ENCODE measurements at regions not wholly inside any gene's neighbourhood (a gene's known extent, or its start where the extent isn't known, plus 50 kb on each side); places are given as distances from the start of the nearest gene placed in this dataset.

DNA sequence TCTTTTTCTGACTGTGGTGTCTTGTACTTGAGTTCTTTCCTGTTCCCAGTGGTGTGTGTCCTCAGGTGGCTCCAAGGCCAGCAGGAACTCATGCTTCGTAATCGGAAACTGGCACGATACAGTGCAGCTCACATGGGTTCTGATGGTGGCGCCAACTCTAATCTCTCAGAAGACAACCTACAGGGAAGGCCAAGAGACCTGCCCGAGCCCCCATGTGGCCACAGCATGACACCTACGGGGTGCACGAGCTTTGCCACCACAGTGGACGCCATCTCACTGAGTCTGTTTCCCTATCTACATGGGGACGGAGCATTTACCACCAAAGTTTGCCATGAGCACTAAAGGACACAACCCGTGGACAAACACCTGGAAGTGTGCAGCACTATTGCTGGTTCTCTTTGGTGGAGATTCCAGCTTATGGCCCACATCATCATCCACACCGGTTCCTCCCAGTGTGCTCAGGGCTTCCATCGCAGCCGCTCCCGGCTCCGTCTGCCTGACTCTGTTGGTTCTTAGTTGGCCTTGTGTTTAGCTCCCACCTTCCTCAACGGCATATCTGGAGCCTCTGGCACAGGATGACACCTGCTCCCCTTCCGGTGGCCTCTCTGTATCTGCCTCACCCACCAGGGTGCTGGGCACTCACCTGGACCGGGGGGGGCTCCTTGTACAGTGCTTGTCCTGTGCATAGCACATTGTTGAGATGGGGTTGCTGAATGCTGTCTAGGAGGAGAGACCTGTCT, 586.6 kb upstream of the MKI67 start:
- DNase-seq (ENCODE audit: low spot score), result no peak

DNA sequence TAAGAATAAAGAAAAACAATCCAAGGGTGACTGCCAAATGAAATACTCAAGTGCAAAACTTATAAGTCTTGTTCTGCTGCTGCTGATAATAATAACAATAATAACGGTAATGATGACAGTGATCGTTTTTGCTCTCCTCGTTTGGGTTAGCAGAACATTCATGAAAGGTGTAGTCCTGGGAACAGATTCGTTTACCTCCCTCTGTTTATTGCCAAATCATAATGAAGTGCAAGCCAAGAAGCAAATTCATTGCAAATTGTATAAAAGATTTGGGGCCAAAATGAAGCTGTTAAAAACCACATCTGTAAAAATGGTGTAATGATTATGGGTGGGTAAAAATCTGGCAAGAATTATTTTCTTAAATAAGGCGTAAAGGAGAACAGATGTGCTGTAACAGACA, 587.2 kb upstream of the MKI67 start:
- no peak for DNase-seq (ENCODE audit: low spot score)

DNA sequence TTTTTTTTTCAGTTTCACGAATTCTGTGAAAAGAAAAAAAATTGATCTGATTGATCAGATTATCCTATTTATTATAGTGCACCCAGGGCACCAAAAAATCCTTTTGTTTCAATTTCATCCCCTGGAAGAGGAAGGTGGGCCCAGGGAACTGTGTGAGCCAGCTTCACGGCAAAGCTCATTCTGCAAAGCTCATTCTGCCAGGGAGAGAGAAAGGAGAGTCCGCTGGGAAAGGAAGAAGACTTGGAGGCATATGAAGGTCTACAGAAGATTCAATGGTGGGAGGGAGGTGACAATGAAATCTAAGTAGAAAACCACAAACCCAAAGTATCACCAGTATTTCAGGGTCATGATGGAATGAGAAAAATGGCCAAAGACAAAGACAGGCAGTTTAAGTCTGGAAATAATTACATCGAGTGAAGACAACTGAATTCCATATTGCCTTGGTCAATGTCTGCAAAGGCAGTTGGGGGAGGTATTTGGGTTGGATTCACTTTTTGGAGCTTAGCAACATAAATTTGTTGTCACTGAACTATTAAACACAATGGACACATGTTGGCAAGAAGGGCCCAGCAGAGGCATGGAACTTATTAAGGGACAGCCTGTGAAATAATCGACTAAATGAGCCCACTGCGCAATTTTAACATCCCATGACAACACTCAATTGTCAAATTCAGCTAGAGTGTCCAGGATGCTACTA, 587.8 kb upstream of the MKI67 start:
- DNase-seq (ENCODE audit: low spot score), result no peak

DNA sequence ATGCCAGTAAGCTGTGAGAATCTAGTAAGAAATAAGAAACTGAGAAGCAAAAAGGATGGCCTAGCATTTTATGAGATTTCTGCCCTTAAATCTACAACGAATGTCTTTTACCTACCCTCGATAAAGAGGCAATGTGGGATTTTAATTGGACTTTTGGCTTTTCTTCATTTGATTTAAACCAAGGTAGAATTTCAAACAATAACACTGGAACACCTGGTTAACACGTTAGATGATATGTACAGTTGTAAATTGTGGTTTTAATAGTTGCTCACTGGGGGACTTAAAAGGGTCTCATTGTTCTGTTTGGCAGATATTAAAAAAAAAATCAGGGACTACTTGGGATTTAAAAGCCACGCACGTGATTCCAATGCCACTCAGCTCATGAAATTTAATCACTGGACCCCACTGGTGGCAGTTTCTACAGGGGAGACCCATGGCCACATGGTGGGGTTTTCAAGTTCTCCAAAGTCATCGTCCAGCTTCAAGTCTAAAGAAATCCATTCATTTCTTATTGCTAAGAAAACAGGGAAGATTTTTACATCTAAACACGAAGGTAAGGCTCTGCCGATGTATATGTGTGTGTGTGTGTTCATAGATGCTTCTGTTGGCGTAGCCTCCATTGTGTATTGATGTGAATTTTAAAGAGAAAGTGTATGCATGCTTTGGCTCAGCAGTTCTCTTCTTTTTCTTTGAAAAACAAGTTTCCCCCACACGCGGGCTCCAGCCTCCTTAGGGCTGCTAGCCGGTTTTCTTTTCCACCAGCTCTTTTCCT, 588.6 kb upstream of the MKI67 start:
- no peak for DNase-seq (ENCODE audit: low spot score)

DNA sequence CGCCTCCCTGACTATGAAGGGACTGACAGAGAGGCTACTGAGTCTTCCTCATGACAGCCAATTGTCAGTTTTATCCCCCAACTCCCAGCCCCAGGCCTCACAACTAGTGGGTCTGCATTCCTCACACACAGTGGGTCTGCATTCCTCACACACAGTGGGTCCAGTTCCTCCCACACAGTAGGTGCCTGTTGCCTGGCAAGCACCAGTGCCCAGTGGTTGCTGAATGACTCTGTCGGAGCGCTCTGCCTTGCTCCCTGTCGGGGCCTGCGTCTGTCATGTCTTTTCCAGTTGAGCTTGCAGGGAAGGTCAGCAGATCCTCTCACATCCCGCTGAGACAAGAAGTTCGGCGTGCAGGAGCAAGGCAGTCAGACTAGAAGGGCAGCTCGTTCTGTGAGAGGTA, 590.0 kb upstream of the MKI67 start:
- no peak for DNase-seq (ENCODE audit: low spot score)

DNA sequence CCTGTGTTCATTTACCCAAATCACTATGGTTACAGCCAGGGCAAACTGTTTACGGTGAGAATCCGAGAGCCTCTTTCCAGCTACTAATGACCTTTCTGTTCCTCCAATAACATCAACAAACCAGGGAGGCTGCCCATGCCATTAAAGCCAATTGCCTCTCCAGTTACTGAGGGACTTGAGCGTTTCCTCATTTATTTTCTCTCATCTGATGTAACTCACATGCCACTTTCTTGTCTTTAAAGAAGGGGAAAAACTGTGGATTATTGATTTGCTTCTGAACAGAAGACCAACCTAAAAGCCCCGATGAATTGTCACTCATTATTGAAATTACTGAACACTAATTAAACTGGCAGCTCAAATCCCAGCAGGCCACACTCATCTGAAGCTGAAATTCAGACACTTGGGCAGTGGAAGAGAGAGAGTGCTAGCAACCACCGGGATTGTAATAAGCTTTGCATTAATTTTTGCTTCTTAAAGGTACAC, 595.8 kb upstream of the MKI67 start:
- no peak for DNase-seq (ENCODE audit: low spot score)

DNA sequence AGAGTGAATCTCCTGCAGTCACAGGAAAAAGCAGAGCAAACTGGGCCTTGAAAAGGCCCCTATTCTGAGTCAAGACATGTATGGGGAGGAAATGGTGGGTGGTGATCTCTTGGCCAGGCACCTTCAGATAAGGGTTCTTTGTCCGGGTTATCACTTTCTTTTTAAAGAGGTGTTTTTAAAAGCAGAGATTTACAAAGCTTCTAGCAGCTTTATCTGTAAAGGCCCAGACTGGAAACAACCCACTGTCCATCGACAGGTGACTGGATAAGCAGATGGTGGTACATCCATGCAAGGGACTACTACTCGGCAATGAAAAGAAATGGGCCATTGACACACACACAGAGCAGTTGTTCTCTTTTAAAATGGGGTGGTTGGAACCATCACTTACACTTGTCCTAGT, 596.7 kb upstream of the MKI67 start:
- DNase-seq (ENCODE audit: low spot score), result no peak

DNA sequence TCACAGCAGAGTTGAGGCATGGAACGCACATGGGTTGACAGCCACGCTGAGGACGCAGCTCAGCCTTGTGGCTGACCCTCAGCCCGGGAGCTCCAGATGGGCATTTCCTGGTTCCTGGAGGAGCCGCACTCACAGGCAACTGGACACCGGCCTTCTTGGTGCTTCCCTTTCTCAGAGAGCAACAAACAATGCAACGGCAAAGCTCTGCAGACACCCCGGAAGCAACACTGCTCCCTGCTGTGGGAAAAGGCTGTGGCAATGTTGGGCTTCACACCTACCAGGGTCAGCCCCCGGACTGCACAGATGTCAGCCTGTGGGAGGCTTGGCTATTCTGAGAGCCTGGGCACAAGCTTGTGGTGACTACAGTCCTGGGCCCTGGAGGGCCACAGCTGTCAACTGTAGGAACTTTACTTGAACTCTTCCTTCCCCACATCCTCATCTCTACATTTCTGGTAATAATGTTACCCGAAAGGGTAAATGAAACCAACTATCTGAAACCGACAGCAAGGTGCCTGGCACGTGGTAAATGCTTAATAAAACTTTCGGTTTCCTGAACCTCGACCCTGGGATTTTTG, 597.5 kb upstream of the MKI67 start:
- no peak for DNase-seq (ENCODE audit: low spot score)

DNA sequence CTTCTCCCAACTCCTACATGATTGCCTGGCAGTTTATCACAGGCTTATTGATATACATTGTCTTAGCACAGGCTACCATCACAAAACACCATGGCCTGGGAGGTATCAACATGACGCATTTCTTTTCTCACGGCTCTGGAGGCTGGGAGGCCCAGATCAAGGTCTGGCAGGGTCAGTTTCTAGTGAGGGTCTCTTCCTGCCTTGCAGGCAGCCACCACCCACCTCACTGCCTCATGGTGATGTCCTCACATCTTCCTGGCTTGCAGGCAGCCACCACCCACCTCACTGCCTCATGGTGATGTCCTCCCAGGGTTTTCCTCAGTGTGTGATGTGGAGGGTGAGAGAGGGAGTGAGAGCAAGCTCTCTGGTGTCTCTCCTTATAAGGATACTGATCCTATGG, 599.3 kb upstream of the MKI67 start:
- DNase-seq (ENCODE audit: low spot score), result no peak

DNA sequence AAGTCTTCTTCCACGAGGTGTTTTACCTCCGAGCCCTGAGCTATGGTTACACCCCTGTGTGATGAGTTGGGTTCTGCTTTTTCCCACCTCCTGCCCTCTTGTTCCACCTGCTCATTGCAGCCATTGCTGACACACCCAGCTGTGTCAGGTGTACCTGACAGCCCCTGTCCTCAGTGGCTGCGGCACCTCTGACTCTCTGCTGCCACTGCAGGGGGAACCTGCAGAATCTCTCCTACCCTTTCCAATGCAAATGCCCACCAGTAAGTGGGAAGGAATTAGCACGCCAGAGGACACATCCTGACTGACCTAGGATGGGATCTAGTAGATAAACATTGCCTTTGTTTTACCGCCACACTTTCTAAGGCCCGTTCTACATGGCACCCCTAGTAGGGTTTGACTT, 600.9 kb upstream of the MKI67 start:
- no peak for DNase-seq (ENCODE audit: low spot score)

DNA sequence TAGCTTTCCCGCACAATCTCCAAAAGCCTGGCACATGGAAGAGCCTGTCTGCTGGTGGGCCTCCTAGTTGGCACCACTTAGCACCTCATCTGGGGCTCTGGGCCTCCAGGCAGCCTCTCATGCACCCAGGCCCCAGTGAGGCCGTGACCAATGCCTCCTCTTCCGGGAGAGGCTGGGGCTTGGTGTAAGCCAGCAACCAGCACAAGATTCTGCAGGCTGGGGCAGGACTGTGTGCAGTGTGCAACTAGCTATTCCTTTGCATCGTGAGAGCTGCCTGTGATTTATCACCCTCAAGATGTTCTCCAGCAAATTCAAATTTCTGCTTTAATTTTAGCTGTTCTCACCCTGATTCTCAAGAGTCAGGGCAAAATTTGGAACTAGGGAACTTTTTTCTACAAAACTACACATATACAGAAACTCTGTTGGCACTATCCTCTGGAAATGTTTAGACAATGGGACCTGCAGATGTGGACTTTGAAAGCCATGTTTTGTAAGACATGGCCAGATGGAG, 603.7 kb upstream of the MKI67 start:
- DNase-seq (ENCODE audit: low spot score), result no peak

DNA sequence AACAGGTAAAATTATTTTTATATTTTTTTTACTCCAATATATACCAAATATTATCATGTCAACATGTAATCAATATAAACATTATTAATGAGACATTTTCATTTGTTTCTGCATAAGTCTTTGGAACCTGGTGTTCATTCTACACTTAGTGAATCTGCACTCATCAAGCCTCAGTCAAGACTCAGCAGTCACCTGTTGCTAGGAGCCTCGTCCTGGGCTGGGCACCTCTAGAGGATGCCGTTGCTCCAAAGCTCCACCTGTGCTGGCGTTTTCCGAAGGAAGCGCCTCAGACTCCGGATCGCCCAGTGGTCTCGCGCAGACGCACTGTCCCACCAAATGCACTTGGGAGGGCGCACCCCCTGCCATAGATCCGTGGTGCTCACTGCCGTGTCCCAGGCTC, 604.7 kb upstream of the MKI67 start:
- no peak for DNase-seq (ENCODE audit: low spot score)

DNA sequence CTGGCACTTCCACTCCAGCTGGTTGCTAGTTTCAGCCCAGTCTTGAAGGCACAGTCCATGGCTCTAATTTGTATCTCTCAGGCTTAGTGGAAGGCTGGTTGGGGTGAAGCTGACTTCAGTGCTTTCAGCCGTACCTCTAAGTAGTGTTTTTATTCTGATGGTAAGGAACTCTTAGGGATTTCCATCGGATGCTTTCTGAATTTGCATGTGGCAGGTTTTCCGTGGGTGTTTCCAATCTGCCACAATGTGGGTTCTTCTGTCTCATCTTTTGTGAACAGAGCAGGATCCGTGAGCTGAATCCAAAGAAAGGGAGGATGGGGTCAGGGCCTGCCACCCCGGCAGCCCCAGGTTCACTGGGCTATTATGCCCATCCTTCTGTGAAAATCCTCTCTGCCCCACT, 607.9 kb upstream of the MKI67 start:
- DNase-seq (ENCODE audit: low spot score), result peak; percentile 31

DNA sequence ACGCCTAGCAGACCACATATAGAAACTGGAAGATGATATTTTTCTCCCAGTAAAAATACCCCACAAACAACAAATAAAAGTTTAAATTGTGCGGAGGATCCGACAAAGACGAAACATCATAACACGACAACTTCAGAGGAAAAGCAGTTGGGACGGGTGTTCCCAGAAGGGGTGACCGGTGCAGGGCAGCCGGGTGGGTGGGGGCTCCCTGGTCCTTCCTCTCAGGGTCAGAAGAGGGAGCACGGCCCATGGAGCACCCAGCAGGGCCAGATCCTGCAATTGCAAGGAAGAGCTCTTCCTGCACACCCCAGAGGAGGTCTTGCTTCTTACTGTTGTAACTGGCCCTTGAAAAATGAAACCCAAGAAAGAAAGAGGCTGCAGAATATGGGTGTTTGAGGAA, 608.5 kb upstream of the MKI67 start:
- no peak for DNase-seq (ENCODE audit: low spot score)

DNA sequence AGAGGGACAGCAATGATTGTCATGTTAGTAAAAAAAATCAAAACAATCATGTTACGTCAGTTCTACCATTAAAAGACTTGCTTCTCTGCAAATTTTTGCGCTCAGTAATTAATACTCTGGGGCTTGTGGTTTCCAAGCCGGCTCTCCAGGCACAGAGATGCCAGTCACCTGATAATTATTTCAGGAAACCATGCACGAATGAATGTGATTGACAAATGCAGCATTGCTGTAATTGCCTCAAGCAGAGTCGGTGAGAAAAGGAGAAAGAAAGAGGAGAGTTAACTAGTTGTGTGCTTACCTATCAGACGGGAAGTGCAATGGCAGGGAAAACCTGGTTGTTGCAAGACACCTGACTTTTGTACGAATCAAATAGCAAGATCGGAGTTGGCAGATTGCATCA, 609.8 kb upstream of the MKI67 start:
- DNase-seq (ENCODE audit: low spot score), result no peak

DNA sequence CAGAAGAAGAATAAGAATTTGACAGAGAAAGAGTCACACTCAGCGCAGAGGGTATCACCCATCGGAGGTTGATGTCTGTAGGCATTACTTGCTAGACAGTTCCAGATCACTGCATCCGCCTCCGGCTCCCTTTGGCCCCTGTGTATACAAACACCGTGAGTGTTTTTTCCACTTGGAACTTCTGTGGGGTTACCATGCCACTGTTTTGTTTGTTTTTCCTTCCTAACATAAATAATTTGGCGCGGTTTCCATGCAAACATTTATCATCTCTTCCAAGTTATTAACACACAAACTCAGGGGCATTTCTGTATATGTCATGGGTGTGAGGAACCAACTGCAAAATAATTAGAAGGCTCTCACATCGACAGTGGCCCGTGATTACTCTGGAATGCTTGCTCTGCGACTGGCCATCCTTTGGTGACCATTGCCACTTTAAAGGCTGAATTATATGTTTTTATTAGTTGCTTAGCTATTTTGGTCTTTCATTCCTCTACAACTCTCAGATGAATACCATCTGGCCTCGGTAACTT, 612.2 kb upstream of the MKI67 start:
- no peak for DNase-seq (ENCODE audit: low spot score)

DNA sequence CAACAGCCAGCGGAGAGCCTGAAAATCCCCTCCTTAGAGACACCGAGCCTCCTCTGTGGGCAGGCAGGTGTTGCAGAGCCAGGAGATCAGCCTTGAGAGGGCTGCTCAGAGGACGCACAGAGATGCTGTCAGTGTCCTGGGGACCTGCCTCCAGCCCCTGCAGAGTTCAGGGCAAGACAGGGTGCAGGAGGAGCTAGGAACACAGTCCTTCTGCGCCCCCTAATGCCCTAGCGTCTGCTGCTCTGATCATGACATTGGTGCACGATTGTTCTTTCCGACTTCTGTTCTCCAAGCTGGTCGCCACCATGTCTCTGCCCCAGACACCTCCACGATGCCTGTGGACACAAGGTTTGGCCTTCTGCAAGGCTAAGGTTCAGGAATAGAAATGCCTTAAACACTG, 613.7 kb upstream of the MKI67 start:
- no peak for DNase-seq (ENCODE audit: low spot score)

DNA sequence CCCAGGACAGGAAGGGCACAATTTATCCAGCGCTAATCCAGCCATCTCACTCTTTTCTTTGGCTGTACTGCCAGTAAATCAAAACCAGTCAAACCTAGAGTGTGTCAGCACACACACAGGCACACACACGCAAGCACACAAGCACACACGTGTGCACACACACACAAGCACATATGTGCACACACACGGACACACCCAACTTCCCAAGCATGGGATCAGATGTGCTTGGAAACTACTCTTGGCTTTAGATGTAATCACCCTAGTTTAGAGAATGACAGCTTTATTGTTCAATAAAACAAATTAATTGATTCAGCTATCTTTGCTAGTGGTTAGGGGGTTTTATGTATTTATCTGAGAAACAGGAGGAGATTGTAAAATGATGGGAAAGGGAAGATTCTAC, 615.0 kb upstream of the MKI67 start:
- no peak for DNase-seq (ENCODE audit: low spot score)

DNA sequence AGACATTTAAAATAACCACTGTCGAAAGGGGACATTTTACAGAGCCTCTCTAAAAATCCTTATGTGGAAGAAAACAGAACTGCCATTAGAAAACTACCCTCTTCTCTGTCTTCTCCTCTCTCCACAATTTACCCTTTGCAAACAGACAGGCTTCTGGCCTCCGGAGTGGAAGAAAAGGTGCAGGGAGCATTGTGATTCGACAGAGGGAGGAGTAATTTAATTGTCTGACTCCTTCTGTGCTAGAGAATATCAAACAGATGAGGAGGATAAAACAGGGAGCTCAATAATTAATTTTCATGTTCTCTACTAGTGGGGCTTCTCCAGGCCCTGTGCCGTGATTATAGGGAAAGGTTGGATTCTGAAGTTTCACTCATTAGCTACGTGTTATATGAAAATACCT, 615.5 kb upstream of the MKI67 start:
- no peak for DNase-seq (ENCODE audit: low spot score)

DNA sequence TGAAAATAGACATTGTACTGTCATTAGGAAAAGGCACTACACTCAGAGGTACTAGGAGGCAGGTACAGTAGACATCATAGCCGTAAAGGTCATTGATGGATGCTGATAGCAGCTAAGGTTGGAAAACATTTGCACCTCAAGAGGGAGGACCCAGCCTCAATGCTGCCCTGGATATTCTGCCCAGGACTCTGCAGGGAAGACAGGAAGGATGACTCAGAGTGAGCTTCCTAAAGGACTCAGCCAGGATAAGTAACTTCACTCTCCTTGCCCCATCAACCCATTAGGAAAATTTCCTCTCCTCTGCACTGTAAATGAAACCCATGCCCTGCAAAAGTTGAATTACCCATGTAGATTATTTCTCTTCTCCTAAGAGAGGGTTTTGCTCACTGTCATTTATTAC, 617.9 kb upstream of the MKI67 start:
- no peak for DNase-seq (ENCODE audit: low spot score)

DNA sequence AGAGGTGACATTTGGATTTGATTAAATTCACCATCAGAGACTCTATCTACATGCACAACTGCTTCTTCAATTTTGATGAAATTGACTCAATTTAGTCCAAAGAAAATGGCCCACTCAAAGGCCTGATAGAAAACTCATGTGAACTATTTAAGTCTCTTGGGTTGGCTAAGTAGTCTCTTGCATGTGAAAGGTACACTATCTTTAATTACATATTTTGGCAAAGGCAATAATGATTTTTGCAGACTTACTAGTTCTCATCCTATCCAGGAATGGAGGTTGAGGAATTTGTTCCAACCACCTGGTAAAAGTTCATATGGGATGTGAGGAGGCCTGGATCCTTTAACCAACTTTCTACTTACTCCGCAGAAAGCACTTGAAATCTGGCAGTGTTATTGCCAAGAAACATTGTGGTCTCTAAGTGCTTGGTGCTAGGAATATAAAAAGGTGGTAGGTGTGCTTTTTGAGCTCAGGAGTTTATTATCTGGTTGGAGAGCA, 618.6 kb upstream of the MKI67 start:
- DNase-seq (ENCODE audit: low spot score), result no peak
